ENCODE measurements at regions not wholly inside any gene's neighbourhood (a gene's known extent, or its start where the extent isn't known, plus 50 kb on each side); places are given as distances from the start of the nearest gene placed in this dataset.

DNA sequence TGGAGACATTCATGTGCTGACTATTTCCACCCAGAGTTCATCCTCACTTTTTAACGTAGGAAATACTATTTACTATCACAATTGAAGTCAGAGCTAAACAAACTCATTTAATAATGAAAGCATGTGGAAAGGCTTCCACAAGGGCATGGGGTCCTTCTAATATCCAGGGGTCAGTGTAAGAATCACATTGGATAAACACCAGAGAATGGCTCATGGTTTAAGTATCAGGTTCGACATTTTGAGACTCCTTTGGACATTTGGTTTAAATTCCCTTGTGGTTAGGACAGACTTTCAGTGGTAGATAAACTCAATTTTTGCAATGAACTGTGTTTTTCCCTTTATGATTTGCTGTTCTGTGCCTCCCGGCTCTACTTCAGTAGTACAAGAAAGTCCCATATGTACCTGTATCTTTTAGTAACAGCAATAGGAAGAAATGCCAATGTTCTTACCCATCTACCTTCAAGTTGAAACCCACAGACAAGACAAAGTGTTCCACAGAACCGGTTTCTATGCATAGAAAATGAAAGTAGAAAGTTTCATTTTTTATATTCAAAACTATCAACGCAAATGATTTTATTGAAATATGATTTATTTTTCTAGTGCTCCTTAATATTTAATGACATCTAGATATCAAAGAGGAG lies 589.0 kb upstream of the FAM241A start:
- ChIA-PET CTCF (interaction anchor here (0.7 kb wide), 1 partner anchor 14 kb away, joined by 3 read pairs; no protein-coding TSS in a partner anchor), POLR2A (no interaction called here)
- no peak for ATAC-seq
- Histone ChIP-seq H3K4me3 (no peak overlapping the region), H3K27ac (no peak overlapping the region), H3K4me1 (no peaks in the 10 kb centered on the region), H3K4me2 (no peak overlapping the region), H3K9me3 (no peaks in the 10 kb centered on the region)
- WGBS (ENCODE audit: missing lambda C conversion rate): 36% methylated on average over 5 of the region's 5 CpGs
- TF ChIP-seq MYC (IDR thresholded peaks at IDR 0.05; ENCODE audit: borderline replicate concordance, low read length): no peak
- no peak for TF ChIP-seq NFE2L2 (conservative IDR thresholded peaks at IDR 0.05; ENCODE audit: low read length)
- TF ChIP-seq JUNB (IDR thresholded peaks at IDR 0.05): no peak
- TF ChIP-seq BHLHE40 (IDR thresholded peaks at IDR 0.05; ENCODE audit: low read depth, low read length): no peak
- TF ChIP-seq RFX5 (IDR thresholded peaks at IDR 0.05): no peak
- no peak for FAIRE-seq
- DNase-seq (ENCODE audit: low read depth in 1 of 2, low spot score in 1 of 2): no peak

DNA sequence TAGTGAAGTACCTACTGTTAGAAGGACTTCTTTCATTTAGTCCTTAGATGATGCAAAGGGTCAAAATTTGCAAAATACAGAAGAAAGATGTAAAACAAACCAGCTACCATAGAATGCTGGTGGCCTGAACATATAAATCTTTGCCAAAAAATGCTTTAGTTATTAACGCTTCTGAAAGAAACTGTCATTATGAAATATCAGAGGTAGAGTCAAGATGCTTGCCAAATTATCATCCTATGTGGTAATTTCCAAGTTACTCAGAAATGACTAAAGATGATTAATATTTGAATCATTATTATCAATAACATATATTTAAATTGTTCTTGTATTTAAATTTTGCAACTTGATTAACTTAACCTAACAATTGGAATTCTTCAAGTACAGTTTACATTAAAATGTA lies 588.4 kb upstream of the FAM241A start:
- ChIA-PET CTCF (interaction anchor here (0.7 kb wide), 1 partner anchor 730 kb away, joined by 4 read pairs; no protein-coding TSS in a partner anchor), POLR2A (no interaction called here)
- no peak overlapping the region for H3K4me3 ChIP-seq
- no peak for ATAC-seq
- no peak overlapping the region for H3K4me2 ChIP-seq
- WGBS (ENCODE audit: missing lambda C conversion rate): 59% methylated on average over 1 of the region's 1 CpG
- no peak for FAIRE-seq
- TF ChIP-seq ZFP36 (IDR thresholded peaks at IDR 0.05; ENCODE audit: borderline replicate concordance, partially characterized antibody): no peak
- no peak for TF ChIP-seq EHF (CRISPR knock-in tag; IDR thresholded peaks at IDR 0.05)
- no peak for TF ChIP-seq HOXB13 (CRISPR knock-in tag; IDR thresholded peaks at IDR 0.05; ENCODE audit: low read depth)
- TF ChIP-seq KDM1A (IDR thresholded peaks at IDR 0.05; ENCODE audit: low read depth): no peak
- no peak for TF ChIP-seq JUN (IDR thresholded peaks at IDR 0.05)
- TF ChIP-seq HDAC2 (IDR thresholded peaks at IDR 0.05): no peak
- TF ChIP-seq ESRRA (IDR thresholded peaks at IDR 0.05; ENCODE audit: borderline replicate concordance, low read length): no peak
- TF ChIP-seq RCOR1 (IDR thresholded peaks at IDR 0.05; ENCODE audit: low read depth, low read length): no peak
- no peak for TF ChIP-seq PHF8 (IDR thresholded peaks at IDR 0.05; ENCODE audit: borderline replicate concordance, low read depth)
- no peak for DNase-seq (ENCODE audit: low read depth in 1 of 2, low spot score in 1 of 2)
- no peaks in the 10 kb centered on the region for H3K9me3 ChIP-seq
- no peaks in the 10 kb centered on the region for H3K4me1 ChIP-seq
- H3K27ac ChIP-seq: no peak overlapping the region

DNA sequence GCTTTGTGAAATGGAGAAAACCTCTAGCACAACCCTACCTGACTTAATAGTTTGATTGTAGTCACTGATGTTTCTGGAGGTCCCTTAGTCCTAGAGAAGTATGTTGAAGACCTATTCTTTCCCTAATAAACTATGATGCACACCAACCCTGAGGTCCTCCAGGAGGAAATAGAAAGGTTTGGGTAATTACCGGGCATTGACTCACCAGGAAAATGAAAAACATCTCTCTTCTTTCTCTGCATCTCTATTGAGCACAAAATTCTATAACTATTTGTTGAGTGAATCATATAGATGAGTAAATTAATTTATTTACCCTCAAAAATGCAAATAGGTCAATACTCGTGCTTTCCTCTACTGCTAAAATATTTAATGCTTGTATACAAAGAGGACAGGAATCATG lies 582.4 kb upstream of the FAM241A start:
- no peak for DNase-seq (ENCODE audit: low read depth in 1 of 2, low spot score in 1 of 2)
- no peak for ATAC-seq
- ChIA-PET CTCF (no interaction called here), POLR2A (no interaction called here)
- H3K27ac ChIP-seq: no peak overlapping the region
- no peaks in the 10 kb centered on the region for H3K4me1 ChIP-seq
- no peak overlapping the region for H3K4me3 ChIP-seq
- WGBS (ENCODE audit: missing lambda C conversion rate): 27% methylated on average over 2 of the region's 2 CpGs
- FAIRE-seq: no peak
- H3K4me2 ChIP-seq: no peak overlapping the region
- TF ChIP-seq POLR2A (IDR thresholded peaks at IDR 0.05; ENCODE audit: low read length): no peak
- TF ChIP-seq KDM5A (IDR thresholded peaks at IDR 0.05): no peak
- TF ChIP-seq RFX5 (IDR thresholded peaks at IDR 0.05): no peak
- no peak for TF ChIP-seq HOXB13 (CRISPR knock-in tag; IDR thresholded peaks at IDR 0.05; ENCODE audit: low read depth)
- TF ChIP-seq CEBPB (IDR thresholded peaks at IDR 0.05): no peak
- TF ChIP-seq NFE2L2 (conservative IDR thresholded peaks at IDR 0.05; ENCODE audit: low read length): no peak
- TF ChIP-seq, protein P1, sequence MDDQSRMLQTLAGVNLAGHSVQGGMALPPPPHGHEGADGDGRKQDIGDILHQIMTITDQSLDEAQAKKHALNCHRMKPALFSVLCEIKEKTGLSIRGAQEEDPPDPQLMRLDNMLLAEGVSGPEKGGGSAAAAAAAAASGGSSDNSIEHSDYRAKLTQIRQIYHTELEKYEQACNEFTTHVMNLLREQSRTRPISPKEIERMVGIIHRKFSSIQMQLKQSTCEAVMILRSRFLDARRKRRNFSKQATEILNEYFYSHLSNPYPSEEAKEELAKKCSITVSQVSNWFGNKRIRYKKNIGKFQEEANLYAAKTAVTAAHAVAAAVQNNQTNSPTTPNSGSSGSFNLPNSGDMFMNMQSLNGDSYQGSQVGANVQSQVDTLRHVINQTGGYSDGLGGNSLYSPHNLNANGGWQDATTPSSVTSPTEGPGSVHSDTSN (IDR thresholded peaks at IDR 0.05): no peak
- TF ChIP-seq, protein P2, sequence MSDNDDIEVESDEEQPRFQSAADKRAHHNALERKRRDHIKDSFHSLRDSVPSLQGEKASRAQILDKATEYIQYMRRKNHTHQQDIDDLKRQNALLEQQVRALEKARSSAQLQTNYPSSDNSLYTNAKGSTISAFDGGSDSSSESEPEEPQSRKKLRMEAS (IDR thresholded peaks at IDR 0.05): no peak
- no peak for TF ChIP-seq HEYL (CRISPR knock-in tag; IDR thresholded peaks at IDR 0.05)
- TF ChIP-seq HOXA7 (CRISPR knock-in tag; IDR thresholded peaks at IDR 0.05): no peak
- no peak for TF ChIP-seq KDM1A (IDR thresholded peaks at IDR 0.05; ENCODE audit: low read depth)
- TF ChIP-seq, protein P3, sequence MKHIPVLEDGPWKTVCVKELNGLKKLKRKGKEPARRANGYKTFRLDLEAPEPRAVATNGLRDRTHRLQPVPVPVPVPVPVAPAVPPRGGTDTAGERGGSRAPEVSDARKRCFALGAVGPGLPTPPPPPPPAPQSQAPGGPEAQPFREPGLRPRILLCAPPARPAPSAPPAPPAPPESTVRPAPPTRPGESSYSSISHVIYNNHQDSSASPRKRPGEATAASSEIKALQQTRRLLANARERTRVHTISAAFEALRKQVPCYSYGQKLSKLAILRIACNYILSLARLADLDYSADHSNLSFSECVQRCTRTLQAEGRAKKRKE (CRISPR knock-in tag; IDR thresholded peaks at IDR 0.05; ENCODE audit: low read depth): no peak
- TF ChIP-seq POLR2AphosphoS2 (conservative IDR thresholded peaks at IDR 0.05; ENCODE audit: low read length): no peak
- H3K9me3 ChIP-seq: no peaks in the 10 kb centered on the region
